IMR-90 (cell line): ENCODE measurements at regions not wholly inside any gene's neighbourhood (a gene's known extent, or its start where the extent isn't known, plus 50 kb on each side); places are given as distances from the start of the nearest gene placed in this dataset.

ENCODE experiments used
- ATAC-seq: fragments of 200-7000 bp; cut with Tn5 transposase; 2 replicates; pipeline ENCODE4 v1.9.1; 2020; ENCODE audit warnings: low read depth, mild to moderate bottlenecking, moderate library complexity
- BruUV-seq: library from RNA; stranded (reverse); fragments of 400-500 nt; replicated peaks from 2 replicates; lab custom pipeline; 2021; lab: Mats Ljungman, UMichigan
- CTCF ChIA-PET: fragments of 300-600 bp; formaldehyde crosslinking; extraction: SDS; loops from one replicate; lab custom pipeline; 2021; ENCODE audit warnings: antibody characterized with exemption; lab: Yijun Ruan, JAX
- POLR2A ChIA-PET: fragments of 300-600 bp; sonication (Branson Sonifier 250); formaldehyde crosslinking; loops from one replicate; lab custom pipeline; 2022; ENCODE audit warnings: antibody characterized with exemption; ENCODE audit not compliant: unreplicated experiment; lab: Charles Lee
- DNase-seq: peaks from one replicate; pipeline ENCODE4 v3.0.0; 2013
- H2AFZ ChIP-seq: replicated peaks from 2 replicates; pipeline ENCODE3; 2013; ENCODE audit warnings: low read length, mild to moderate bottlenecking; ENCODE audit not compliant: poor library complexity
- H2AK5ac ChIP-seq: 2 replicates; pipeline ENCODE4 v1.6.1; 2013; ENCODE audit warnings: low read depth, low read length, inconsistent platforms
- H2AK9ac ChIP-seq: replicated peaks from 2 replicates; pipeline ENCODE3; 2013; ENCODE audit warnings: mild to moderate bottlenecking, low read depth, low read length, moderate library complexity; ENCODE audit not compliant: poor library complexity
- H2BK120ac ChIP-seq: 2 replicates; pipeline ENCODE4 v1.6.1; 2013; ENCODE audit warnings: low read depth, low read length, inconsistent platforms
- H2BK15ac ChIP-seq: 3 replicates; pipeline ENCODE4 v1.6.1; 2013; ENCODE audit warnings: low read depth, low read length, inconsistent platforms
- H2BK20ac ChIP-seq: 2 replicates; pipeline ENCODE4 v1.6.1; 2013; ENCODE audit warnings: low read depth, mild to moderate bottlenecking, inconsistent platforms, low read length, moderate library complexity
- H2BK5ac ChIP-seq: 2 replicates; pipeline ENCODE4 v1.6.1; 2013; ENCODE audit warnings: mild to moderate bottlenecking, low read depth, low read length, inconsistent platforms; ENCODE audit not compliant: poor library complexity, severe bottlenecking
- H3K14ac ChIP-seq: replicated peaks from 2 replicates; pipeline ENCODE4 v1.6.1; 2013; ENCODE audit warnings: low read depth, low read length, inconsistent platforms
- H3K18ac ChIP-seq: 2 replicates; pipeline ENCODE4 v1.6.1; 2013; ENCODE audit warnings: low read depth, low read length, control low read depth
- H3K23ac ChIP-seq: 2 replicates; pipeline ENCODE4 v1.6.1; 2013; ENCODE audit warnings: low read depth, low read length, inconsistent platforms
- H3K27ac ChIP-seq: 2 replicates; pipeline ENCODE4 v1.5.1; 2013; ENCODE audit warnings: mild to moderate bottlenecking, control low read depth, low read length; ENCODE audit not compliant: insufficient read depth
- H3K27me3 ChIP-seq: 2 replicates; pipeline ENCODE4 v1.6.1; 2013; ENCODE audit warnings: low read length; ENCODE audit not compliant: control insufficient read depth, insufficient read depth
- H3K36me3 ChIP-seq: 2 replicates; pipeline ENCODE4 v1.6.1; 2013; ENCODE audit warnings: low read length, mixed read lengths; ENCODE audit not compliant: control insufficient read depth, insufficient read depth
- H3K4ac ChIP-seq: 2 replicates; pipeline ENCODE4 v1.6.1; 2013; ENCODE audit warnings: low read depth, low read length, inconsistent platforms
- H3K4me1 ChIP-seq: 2 replicates; pipeline ENCODE4 v1.6.1; 2013; ENCODE audit warnings: low read length, mixed read lengths; ENCODE audit not compliant: control insufficient read depth, insufficient read depth
- H3K4me2 ChIP-seq: 2 replicates; pipeline ENCODE4 v1.6.1; 2013; ENCODE audit warnings: low read depth, mild to moderate bottlenecking, control low read depth, low read length, moderate library complexity
- H3K4me3 ChIP-seq: 2 replicates; pipeline ENCODE4 v1.5.1; 2013; ENCODE audit warnings: low read depth, mild to moderate bottlenecking, control low read depth, low read length, moderate library complexity; ENCODE audit not compliant: insufficient read depth
- H3K56ac ChIP-seq: 2 replicates; pipeline ENCODE4 v1.6.1; 2013; ENCODE audit warnings: low read length, inconsistent platforms; ENCODE audit not compliant: insufficient read depth; ENCODE audit errors: extremely low read depth
- H3K79me1 ChIP-seq, 2 experiments: 2 replicates each; pipeline ENCODE4 v1.6.1; 2013; ENCODE audit warnings: low read length in 2 of 2, inconsistent platforms in 1 of 2, low read depth in 1 of 2
- H3K9ac ChIP-seq: 2 replicates; pipeline ENCODE4 v1.6.1; 2013; ENCODE audit warnings: low read depth, low read length, control low read depth
- H3K9me1 ChIP-seq: 2 replicates; pipeline ENCODE4 v1.6.1; 2013; ENCODE audit warnings: low read length, inconsistent platforms; ENCODE audit not compliant: insufficient read depth
- H3K9me3 ChIP-seq: 2 replicates; pipeline ENCODE4 v1.6.1; 2013; ENCODE audit warnings: low read length; ENCODE audit not compliant: control insufficient read depth, insufficient read depth
- H4K20me1 ChIP-seq: 2 replicates; pipeline ENCODE4 v1.6.1; 2013; ENCODE audit warnings: low read length, inconsistent platforms; ENCODE audit not compliant: insufficient read depth
- H4K5ac ChIP-seq: 2 replicates; pipeline ENCODE4 v1.6.1; 2013; ENCODE audit warnings: mild to moderate bottlenecking, low read depth, low read length, control low read depth
- H4K8ac ChIP-seq, 2 experiments: 2 replicates each; pipeline ENCODE4 v1.6.1; 2013; ENCODE audit warnings: low read depth in 2 of 2, low read length in 2 of 2, control low read depth in 1 of 2, inconsistent platforms in 1 of 2
- H4K91ac ChIP-seq: 2 replicates; pipeline ENCODE4 v1.6.1; 2013; ENCODE audit warnings: low read depth, low read length, inconsistent platforms; ENCODE audit not compliant: insufficient read depth
- CHD1 ChIP-seq: IDR thresholded peaks from 2 replicates; pipeline ENCODE4 v1.6.1; 2012; ENCODE audit warnings: low read depth, low read length, improper control_type of control experiment
- POLR2A ChIP-seq: IDR thresholded peaks from 2 replicates; pipeline ENCODE4 v1.6.1; 2012; ENCODE audit warnings: mild to moderate bottlenecking, low read depth, low read length
- RCOR1 ChIP-seq: IDR thresholded peaks from 2 replicates; pipeline ENCODE4 v1.6.1; 2012; ENCODE audit warnings: mild to moderate bottlenecking, low read length, improper control_type of control experiment; ENCODE audit not compliant: insufficient replicate concordance
- RFX5 ChIP-seq: IDR thresholded peaks from 2 replicates; pipeline ENCODE4 v1.8.0; 2012; ENCODE audit warnings: low read depth, mild to moderate bottlenecking, low read length, moderate library complexity
- WGBS, 2 experiments: methylation state at CpG; one replicate each; pipeline versions ENCODE4 v1.1.5 to v1.1.7; 2013; ENCODE audit warnings: missing lambda C conversion rate in 2 of 2; ENCODE audit not compliant: insufficient read length in 1 of 2; ENCODE audit errors: extremely low coverage in 2 of 2; 5-methylcytosine and 5-hydroxymethylcytosine counted together
- dilution Hi-C: fragments of 300-500 bp; cut with HindIII; formaldehyde crosslinking; loops from one replicate; pipeline ENCODE4 v1.14.3; 2018; ENCODE audit warnings: low sequenced_read_pairs; ENCODE audit not compliant: unreplicated experiment
- in situ Hi-C: fragments of 300-500 bp; cut with MboI; formaldehyde crosslinking; loops from 3 replicates; pipeline ENCODE4 v1.14.3; 2019; ENCODE audit warnings: low sequenced_read_pairs, inconsistent platforms, mixed read lengths
- intact Hi-C: fragments of 100-400 bp; cut with micrococcal nuclease; formaldehyde crosslinking; loops from 2 replicates; pipeline ENCODE4 v1.10.0; 2022

GRCh38 chr6:87923389-87924050, 124.1 kb upstream of the SPACA1 start:
- no peak overlapping the region for H3K4me2 ChIP-seq
- H4K8ac ChIP-seq = no peak overlapping the region
- no peak overlapping the region for H2AK9ac ChIP-seq
- no peak overlapping the region for H3K9ac ChIP-seq
- H4K5ac ChIP-seq = no peak overlapping the region
- H3K4ac ChIP-seq = no peak overlapping the region
- no peak for TF ChIP-seq RCOR1
- no peak for TF ChIP-seq RFX5
- TF ChIP-seq POLR2A = no peak
- TF ChIP-seq CHD1 = no peak
- no peak overlapping the region for H3K23ac ChIP-seq
- H3K9me1 ChIP-seq = no peaks in the 10 kb centered on the region
- no peaks in the 10 kb centered on the region for H4K20me1 ChIP-seq
- no CpG with 5 or more reads among the region's 7 CpGs for WGBS, 2 experiments
- H4K91ac ChIP-seq = no peak overlapping the region
- POLR2A ChIA-PET = no interaction called here
- no peak overlapping the region for H2BK120ac ChIP-seq
- H3K27me3 ChIP-seq = peaks cover 15% of the 10 kb centered on the region
- ATAC-seq = no peak
- no peak overlapping the region for H2AFZ ChIP-seq
- in situ Hi-C loops = no loop called here
- H3K36me3 ChIP-seq = no peaks in the 10 kb centered on the region
- no peak for DNase-seq
- no peaks in the 10 kb centered on the region for H3K4me1 ChIP-seq
- no peak overlapping the region for H2BK20ac ChIP-seq
- no peak overlapping the region for H3K27ac ChIP-seq
- CTCF ChIA-PET = interaction anchor here (0.6 kb wide), 1 partner anchor 174 kb away, joined by 5 read pairs; no protein-coding TSS in a partner anchor
- H2AK5ac ChIP-seq = no peak overlapping the region
- intact Hi-C loops = loop anchor here (10.0 kb wide), 1 partner anchor 229 kb away; no protein-coding TSS in a partner anchor
- H2BK5ac ChIP-seq = no peak overlapping the region
- H2BK15ac ChIP-seq = no peak overlapping the region
- no peak overlapping the region for H3K4me3 ChIP-seq
- H3K18ac ChIP-seq = no peak overlapping the region
- no peak overlapping the region for H3K56ac ChIP-seq
- no TSS peak for BruUV-seq
- H3K9me3 ChIP-seq = no peaks in the 10 kb centered on the region
- no peaks in the 10 kb centered on the region for H3K79me1 ChIP-seq
- dilution Hi-C loops = no loop called here
- H3K14ac ChIP-seq = no peak overlapping the region
